Peyer's patch (tissue), 4 donors: ENCODE measurements at regions not wholly inside any gene's neighbourhood (a gene's known extent, or its start where the extent isn't known, plus 50 kb on each side); places are given as distances from the start of the nearest gene placed in this dataset.

ENCODE experiments used
- CTCF ChIP-seq, 6 experiments: fragments of 450-650 bp in 4 of 6; fragments of 200-600 bp in 2 of 6; sonication (generic) in 1 of 6; IDR thresholded peaks; one replicate each; pipeline ENCODE4 v1.5.1; 2017 to 2019; ENCODE audit warnings: antibody characterized with exemption in 6 of 6, mild to moderate bottlenecking in 3 of 6, moderate library complexity in 1 of 6
- POLR2A ChIP-seq, 2 donors: fragments of 450-650 bp; IDR thresholded peaks; one replicate each; pipeline ENCODE4 v1.5.1; 2017; ENCODE audit warnings: antibody characterized with exemption in 2 of 2, mild to moderate bottlenecking in 2 of 2, moderate library complexity in 2 of 2

GRCh38 chr3:19738846-19739245, 195.2 kb downstream of the EFHB start:
- TF ChIP-seq CTCF (IDR thresholded peaks at IDR 0.05) (no peak), POLR2A (IDR thresholded peaks at IDR 0.05) (no peak)
